ENCODE measurements at regions not wholly inside any gene's neighbourhood (a gene's known extent, or its start where the extent isn't known, plus 50 kb on each side); places are given as distances from the start of the nearest gene placed in this dataset.

DNA sequence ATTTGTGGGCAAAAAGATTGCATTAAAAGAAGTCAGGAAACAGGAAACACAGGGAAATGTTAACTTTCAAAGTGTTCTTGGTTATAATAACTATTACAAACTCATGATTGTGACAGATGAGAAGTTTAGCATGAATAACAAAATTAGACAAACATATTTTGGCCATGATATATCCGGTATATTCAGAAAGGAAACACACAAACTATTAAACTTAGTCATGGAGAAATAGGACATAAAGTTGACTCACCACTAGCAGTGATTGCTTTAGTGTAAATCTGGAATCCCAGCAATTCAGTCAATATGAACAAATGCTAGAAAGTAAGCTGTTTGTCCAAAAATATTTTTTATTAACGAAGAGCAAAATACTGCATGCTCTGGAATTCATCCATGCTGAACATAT is 1299.9 kb downstream of the C4orf33 start:
- ChIA-PET POLR2A (no interaction called here), CTCF (no interaction called here)
- DNase-seq (ENCODE audit: extremely low spot score): no peak
- TF ChIP-seq, protein P1, sequence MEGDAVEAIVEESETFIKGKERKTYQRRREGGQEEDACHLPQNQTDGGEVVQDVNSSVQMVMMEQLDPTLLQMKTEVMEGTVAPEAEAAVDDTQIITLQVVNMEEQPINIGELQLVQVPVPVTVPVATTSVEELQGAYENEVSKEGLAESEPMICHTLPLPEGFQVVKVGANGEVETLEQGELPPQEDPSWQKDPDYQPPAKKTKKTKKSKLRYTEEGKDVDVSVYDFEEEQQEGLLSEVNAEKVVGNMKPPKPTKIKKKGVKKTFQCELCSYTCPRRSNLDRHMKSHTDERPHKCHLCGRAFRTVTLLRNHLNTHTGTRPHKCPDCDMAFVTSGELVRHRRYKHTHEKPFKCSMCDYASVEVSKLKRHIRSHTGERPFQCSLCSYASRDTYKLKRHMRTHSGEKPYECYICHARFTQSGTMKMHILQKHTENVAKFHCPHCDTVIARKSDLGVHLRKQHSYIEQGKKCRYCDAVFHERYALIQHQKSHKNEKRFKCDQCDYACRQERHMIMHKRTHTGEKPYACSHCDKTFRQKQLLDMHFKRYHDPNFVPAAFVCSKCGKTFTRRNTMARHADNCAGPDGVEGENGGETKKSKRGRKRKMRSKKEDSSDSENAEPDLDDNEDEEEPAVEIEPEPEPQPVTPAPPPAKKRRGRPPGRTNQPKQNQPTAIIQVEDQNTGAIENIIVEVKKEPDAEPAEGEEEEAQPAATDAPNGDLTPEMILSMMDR (IDR thresholded peaks at IDR 0.05; ENCODE audit: control extremely low read depth, extremely low read depth, low read depth, missing control alignments): no peak

DNA sequence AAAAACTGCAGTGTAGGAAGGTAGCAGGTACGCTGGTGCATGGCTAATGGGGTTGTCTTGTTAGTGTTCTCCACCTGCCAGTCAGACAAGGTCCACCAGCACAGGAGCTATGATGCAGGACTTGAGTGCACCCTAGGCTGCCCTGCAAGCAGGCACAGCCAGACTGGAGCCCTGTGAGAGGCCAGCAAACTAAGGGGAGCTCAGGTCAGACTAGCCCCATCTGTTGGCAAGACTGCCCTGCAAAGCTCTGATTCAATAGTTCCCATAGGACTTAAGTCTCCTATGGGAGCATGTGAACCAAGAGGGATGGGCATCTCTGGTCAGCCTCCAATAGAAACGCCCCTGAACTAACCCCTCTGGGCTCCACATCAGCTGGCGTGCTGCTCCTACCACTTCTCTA is 1307.3 kb downstream of the C4orf33 start:
- POLR2A ChIA-PET: no interaction called here
- CTCF ChIA-PET: no interaction called here
- DNase-seq (ENCODE audit: extremely low spot score): no peak
- TF ChIP-seq, protein P1 (IDR thresholded peaks at IDR 0.05; ENCODE audit: control extremely low read depth, extremely low read depth, low read depth, missing control alignments): no peak

DNA sequence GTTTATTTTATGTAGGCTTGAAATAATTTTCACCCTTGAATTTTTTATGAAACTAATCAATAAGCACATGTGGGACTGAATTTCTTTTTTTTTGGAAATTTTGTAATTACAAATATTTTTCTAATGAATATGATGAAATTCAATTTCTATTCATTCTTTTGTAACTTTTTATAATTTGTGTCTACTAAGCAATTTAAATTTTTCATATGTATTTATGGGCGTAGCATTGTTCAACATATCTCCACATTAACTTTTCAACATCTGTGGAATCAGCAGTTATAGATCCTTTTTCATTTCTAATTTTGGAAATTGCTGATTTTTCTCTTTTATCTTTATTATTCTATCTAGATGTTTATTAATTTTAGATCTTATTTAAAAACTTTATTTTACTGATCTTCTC is 1320.3 kb downstream of the C4orf33 start:
- no peak for DNase-seq (ENCODE audit: extremely low spot score)
- ChIA-PET CTCF (no interaction called here), POLR2A (no interaction called here)
- TF ChIP-seq, protein P1 (IDR thresholded peaks at IDR 0.05; ENCODE audit: control extremely low read depth, extremely low read depth, low read depth, missing control alignments): no peak

DNA sequence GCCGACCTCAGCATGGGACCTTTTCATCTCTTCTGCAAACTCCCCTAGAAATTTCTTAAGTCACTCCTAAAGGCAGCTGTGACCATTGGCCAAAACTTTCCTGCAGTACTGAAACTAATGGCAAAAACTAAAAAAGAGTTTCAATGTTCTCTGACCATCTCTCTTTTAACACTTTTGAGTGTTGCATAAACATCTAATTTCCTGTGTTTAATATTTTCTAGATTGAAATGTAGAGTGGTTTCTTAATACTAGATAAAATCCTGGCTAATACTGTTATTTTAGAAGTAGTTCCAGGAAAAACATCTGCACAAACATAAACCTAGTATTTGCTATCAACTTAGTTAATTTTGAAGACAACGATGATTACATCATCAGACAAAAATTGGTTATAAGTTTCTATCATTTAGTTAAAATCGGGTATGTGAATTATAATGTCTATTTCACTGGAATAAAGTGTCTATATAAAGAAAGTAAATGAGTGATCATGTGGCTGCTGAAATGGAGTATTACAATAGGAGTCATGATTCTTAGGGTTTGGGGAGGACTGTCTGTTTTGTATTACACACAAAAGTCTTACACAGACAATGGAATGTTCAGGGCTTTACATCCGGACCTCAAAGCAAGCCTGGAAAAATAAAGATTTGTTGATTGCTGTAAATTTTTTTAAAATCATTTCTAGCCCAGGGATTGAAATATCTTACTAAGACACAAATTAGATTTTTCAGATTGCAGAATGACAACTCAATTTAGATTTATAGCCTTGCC is 1323.4 kb downstream of the C4orf33 start:
- POLR2A ChIA-PET: no interaction called here
- DNase-seq (ENCODE audit: extremely low spot score): no peak
- TF ChIP-seq, protein P1 (IDR thresholded peaks at IDR 0.05; ENCODE audit: control extremely low read depth, extremely low read depth, low read depth, missing control alignments): no peak
- CTCF ChIA-PET: no interaction called here

DNA sequence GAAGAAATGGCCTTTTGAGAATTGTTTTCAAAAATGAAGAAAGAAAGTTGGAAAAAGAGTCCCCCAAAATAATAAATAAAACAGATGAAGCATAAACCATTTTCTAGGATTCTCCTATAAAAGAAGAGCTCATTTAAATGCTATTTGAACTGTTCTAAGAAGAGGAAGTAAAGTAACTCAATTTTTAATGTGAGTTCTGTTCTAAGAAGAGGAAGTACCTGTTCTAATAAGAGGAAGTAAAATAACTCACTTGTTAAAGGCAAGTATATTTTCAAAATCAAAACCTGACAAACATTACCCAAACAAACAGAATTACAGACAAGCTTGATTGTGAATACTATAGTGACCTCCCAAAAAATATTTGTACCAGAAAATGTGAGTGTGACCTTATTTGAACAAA is 1326.3 kb downstream of the C4orf33 start:
- DNase-seq (ENCODE audit: extremely low spot score): no peak
- ChIA-PET CTCF (no interaction called here), POLR2A (no interaction called here)
- TF ChIP-seq, protein P1 (IDR thresholded peaks at IDR 0.05; ENCODE audit: control extremely low read depth, extremely low read depth, low read depth, missing control alignments): no peak

DNA sequence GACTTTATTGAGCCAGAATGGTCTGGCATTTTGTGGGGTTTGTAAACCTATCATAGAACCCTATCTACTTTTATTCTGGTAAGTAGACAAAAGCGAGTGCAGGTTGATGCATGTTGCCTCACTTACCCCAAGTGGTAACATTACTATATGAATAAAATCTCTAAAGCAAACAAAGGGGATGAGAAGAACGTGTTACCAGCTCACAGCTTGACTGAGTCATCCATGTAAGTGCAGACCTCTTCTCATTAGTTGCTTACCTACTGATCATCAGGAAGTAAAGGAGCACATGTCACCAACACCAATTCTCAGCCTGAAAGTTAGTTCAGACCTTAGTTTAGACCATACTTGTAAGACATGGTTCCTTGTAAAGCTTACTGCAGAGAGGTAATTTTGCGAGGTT is 1328.3 kb downstream of the C4orf33 start:
- DNase-seq (ENCODE audit: extremely low spot score): no peak
- ChIA-PET CTCF (interaction anchor here (0.9 kb wide), 1 partner anchor 30 kb away, joined by 3 read pairs; no protein-coding TSS in a partner anchor), POLR2A (no interaction called here)
- TF ChIP-seq, protein P1 (IDR thresholded peaks at IDR 0.05; ENCODE audit: control extremely low read depth, extremely low read depth, low read depth, missing control alignments): no peak

Measured in GM10248 (cell line).